ENCODE measurements at regions not wholly inside any gene's neighbourhood (a gene's known extent, or its start where the extent isn't known, plus 50 kb on each side); places are given as distances from the start of the nearest gene placed in this dataset.

DNA sequence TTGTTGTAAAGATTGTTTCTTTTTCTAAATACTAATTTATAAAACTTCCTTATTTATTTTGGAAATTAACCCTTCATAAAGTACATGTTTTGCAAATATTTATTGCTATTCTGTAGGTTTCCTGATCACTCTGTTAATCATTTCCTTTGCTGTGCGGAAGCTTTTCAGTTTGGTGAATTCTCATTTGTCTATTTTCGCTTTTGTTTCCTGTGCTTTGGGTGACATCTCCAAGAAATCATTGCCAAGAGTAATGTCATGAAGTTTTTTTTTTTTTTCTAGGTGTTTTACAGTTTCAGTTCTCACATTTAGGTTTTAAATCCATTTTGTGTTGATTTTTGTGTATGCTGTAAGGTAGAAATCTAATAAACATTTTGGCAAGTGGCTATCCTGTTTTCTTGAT lies 1899.8 kb upstream of the ACO1 start:
- TF ChIP-seq, protein P1, sequence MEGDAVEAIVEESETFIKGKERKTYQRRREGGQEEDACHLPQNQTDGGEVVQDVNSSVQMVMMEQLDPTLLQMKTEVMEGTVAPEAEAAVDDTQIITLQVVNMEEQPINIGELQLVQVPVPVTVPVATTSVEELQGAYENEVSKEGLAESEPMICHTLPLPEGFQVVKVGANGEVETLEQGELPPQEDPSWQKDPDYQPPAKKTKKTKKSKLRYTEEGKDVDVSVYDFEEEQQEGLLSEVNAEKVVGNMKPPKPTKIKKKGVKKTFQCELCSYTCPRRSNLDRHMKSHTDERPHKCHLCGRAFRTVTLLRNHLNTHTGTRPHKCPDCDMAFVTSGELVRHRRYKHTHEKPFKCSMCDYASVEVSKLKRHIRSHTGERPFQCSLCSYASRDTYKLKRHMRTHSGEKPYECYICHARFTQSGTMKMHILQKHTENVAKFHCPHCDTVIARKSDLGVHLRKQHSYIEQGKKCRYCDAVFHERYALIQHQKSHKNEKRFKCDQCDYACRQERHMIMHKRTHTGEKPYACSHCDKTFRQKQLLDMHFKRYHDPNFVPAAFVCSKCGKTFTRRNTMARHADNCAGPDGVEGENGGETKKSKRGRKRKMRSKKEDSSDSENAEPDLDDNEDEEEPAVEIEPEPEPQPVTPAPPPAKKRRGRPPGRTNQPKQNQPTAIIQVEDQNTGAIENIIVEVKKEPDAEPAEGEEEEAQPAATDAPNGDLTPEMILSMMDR (IDR thresholded peaks at IDR 0.05; ENCODE audit: low read depth, low read length, poor library complexity, severe bottlenecking): no peak
- no peak for TF ChIP-seq EZH2phosphoT487 (IDR thresholded peaks at IDR 0.05; ENCODE audit: borderline replicate concordance, low read length)

Data from DOHH2 (cell line).